Activated CD8-positive, alpha-beta T cell treated with anti-CD3 and anti-CD28 coated beads for 36 hours (primary cell): ENCODE measurements at regions not wholly inside any gene's neighbourhood (a gene's known extent, or its start where the extent isn't known, plus 50 kb on each side); places are given as distances from the start of the nearest gene placed in this dataset.

ENCODE experiments used
- ATAC-seq: fragments of 200-7000 bp; cut with Tn5 transposase; one replicate; pipeline ENCODE4 v1.10.0; 2021; ENCODE audit warnings: mild to moderate bottlenecking, moderate library complexity
- CTCF ChIA-PET: fragments of 350-600 bp; sonication (Branson Sonifier 250); formaldehyde crosslinking; loops from one replicate; lab custom pipeline; 2021; ENCODE audit warnings: antibody characterized with exemption; lab: Charles Lee
- POLR2A ChIA-PET: fragments of 350-600 bp; sonication (Branson Sonifier 250); formaldehyde crosslinking; loops from one replicate; lab custom pipeline; 2021; ENCODE audit warnings: antibody characterized with exemption; lab: Charles Lee
- DNase-seq: peaks from one replicate; pipeline ENCODE4 v3.0.0-alpha.2; 2020
- H3K27ac Mint-ChIP-seq: one replicate; pipeline ENCODE4 v1.8.0; 2021; ENCODE audit warnings: mild to moderate bottlenecking, mixed read lengths
- H3K27me3 Mint-ChIP-seq: one replicate; pipeline ENCODE4 v1.8.0; 2021; ENCODE audit warnings: mixed read lengths
- H3K36me3 Mint-ChIP-seq: one replicate; pipeline ENCODE4 v1.8.0; 2021; ENCODE audit warnings: low read depth, mixed read lengths
- H3K4me1 Mint-ChIP-seq: one replicate; pipeline ENCODE4 v1.8.0; 2021; ENCODE audit warnings: low read depth, mixed read lengths
- H3K4me3 Mint-ChIP-seq: one replicate; pipeline ENCODE4 v1.8.0; 2021; ENCODE audit warnings: mild to moderate bottlenecking, moderate library complexity, mixed read lengths
- H3K9me3 Mint-ChIP-seq: one replicate; pipeline ENCODE4 v1.8.0; 2021; ENCODE audit warnings: mixed read lengths
- CTCF ChIP-seq: fragments of 200-600 bp; IDR thresholded peaks from one replicate; pipeline ENCODE4 v1.8.0; 2022; ENCODE audit warnings: antibody characterized with exemption, mild to moderate bottlenecking
- intact Hi-C: fragments of 100-400 bp; cut with micrococcal nuclease; formaldehyde crosslinking; loops from one replicate; pipeline ENCODE4 v1.10.0; 2022

- TF ChIP-seq CTCF, result no peak
- H3K4me3 Mint-ChIP-seq, result no peak overlapping the region
- intact Hi-C loops, result no loop called here
- no peak overlapping the region for H3K27ac Mint-ChIP-seq
- ChIA-PET CTCF (interaction anchor here (1.0 to 1.1 kb wide), 2 partner anchors 12 to 55 kb away, joined by 3 to 6 read pairs; no protein-coding TSS in a partner anchor), POLR2A (no interaction called here)
- DNase-seq, result no peak
- H3K27me3 Mint-ChIP-seq, result no peaks in the 10 kb centered on the region
- no peak for ATAC-seq
- H3K36me3 Mint-ChIP-seq, result no peaks in the 10 kb centered on the region
- H3K9me3 Mint-ChIP-seq, result no peaks in the 10 kb centered on the region
- peaks cover 21% of the 10 kb centered on the region for H3K4me1 Mint-ChIP-seq
Observed at GRCh38 chr4:81789158-81789557, 317.5 kb upstream of the RASGEF1B start.

- no peak for TF ChIP-seq CTCF
- H3K9me3 Mint-ChIP-seq, result no peaks in the 10 kb centered on the region
- no peaks in the 10 kb centered on the region for H3K27me3 Mint-ChIP-seq
- ATAC-seq (no peak), DNase-seq (no peak)
- H3K4me3 Mint-ChIP-seq, result no peak overlapping the region
- ChIA-PET POLR2A (no interaction called here), CTCF (interaction anchor here (1.2 to 1.5 kb wide), 2 partner anchors 10 to 126 kb away, joined by 4 read pairs; no protein-coding TSS in a partner anchor)
- H3K36me3 Mint-ChIP-seq, result no peaks in the 10 kb centered on the region
- H3K27ac Mint-ChIP-seq, result no peak overlapping the region
- H3K4me1 Mint-ChIP-seq, result peaks cover 21% of the 10 kb centered on the region
- intact Hi-C loops, result no loop called here
Observed at GRCh38 chr4:81786766-81787165, 315.1 kb upstream of the RASGEF1B start.

- H3K27ac Mint-ChIP-seq, result no peak overlapping the region
- DNase-seq (no peak), ATAC-seq (no peak)
- H3K9me3 Mint-ChIP-seq, result no peaks in the 10 kb centered on the region
- intact Hi-C loops, result no loop called here
- no peaks in the 10 kb centered on the region for H3K27me3 Mint-ChIP-seq
- TF ChIP-seq CTCF, result no peak
- ChIA-PET POLR2A (no interaction called here), CTCF (interaction anchor here (1.2 to 1.5 kb wide), 3 partner anchors 10 to 319 kb away, joined by 4 to 6 read pairs (median 4); no protein-coding TSS in a partner anchor)
- H3K4me1 Mint-ChIP-seq, result peaks cover 21% of the 10 kb centered on the region
- no peaks in the 10 kb centered on the region for H3K36me3 Mint-ChIP-seq
- no peak overlapping the region for H3K4me3 Mint-ChIP-seq
Observed at GRCh38 chr4:81786063-81786763, 314.5 kb upstream of the RASGEF1B start.

GRCh38 chr4:81785338-81785737 lies 313.6 kb upstream of the RASGEF1B start:
- ATAC-seq (no peak), DNase-seq (no peak)
- H3K4me1 Mint-ChIP-seq, result peaks cover 21% of the 10 kb centered on the region
- H3K36me3 Mint-ChIP-seq, result no peaks in the 10 kb centered on the region
- no peaks in the 10 kb centered on the region for H3K27me3 Mint-ChIP-seq
- ChIA-PET CTCF (interaction anchor here (0.9 to 1.5 kb wide), 2 partner anchors 59 to 318 kb away, joined by 3 to 6 read pairs; no protein-coding TSS in a partner anchor), POLR2A (no interaction called here)
- no peak for TF ChIP-seq CTCF
- no peak overlapping the region for H3K4me3 Mint-ChIP-seq
- no peaks in the 10 kb centered on the region for H3K9me3 Mint-ChIP-seq
- intact Hi-C loops, result no loop called here
- no peak overlapping the region for H3K27ac Mint-ChIP-seq

GRCh38 chr4:81783558-81783957 lies 311.9 kb upstream of the RASGEF1B start:
- ATAC-seq (no peak), DNase-seq (no peak)
- Mint-ChIP-seq H3K9me3 (no peaks in the 10 kb centered on the region), H3K27ac (no peak overlapping the region), H3K36me3 (no peaks in the 10 kb centered on the region), H3K4me3 (no peak overlapping the region), H3K27me3 (no peaks in the 10 kb centered on the region), H3K4me1 (peaks cover 13% of the 10 kb centered on the region)
- intact Hi-C loops, result no loop called here
- ChIA-PET POLR2A (no interaction called here), CTCF (no interaction called here)
- TF ChIP-seq CTCF, result no peak
